WTC11 (cell line): ENCODE measurements at regions not wholly inside any gene's neighbourhood (a gene's known extent, or its start where the extent isn't known, plus 50 kb on each side); places are given as distances from the start of the nearest gene placed in this dataset.

Experiments
- ATAC-seq: fragments of 200-7000 bp; cut with Tn5 transposase; 2 replicates; pipeline ENCODE4 v1.10.0; 2021; ENCODE audit warnings: mild to moderate bottlenecking, moderate library complexity
- CTCF ChIA-PET: fragments of 300-600 bp; sonication (Branson Sonifier 250); formaldehyde crosslinking; loops from one replicate; lab custom pipeline; 2021; ENCODE audit warnings: antibody characterized with exemption; lab: Charles Lee
- POLR2A ChIA-PET: fragments of 350-600 bp; sonication (Branson Sonifier 250); formaldehyde crosslinking; loops from one replicate; lab custom pipeline; 2021; ENCODE audit warnings: antibody characterized with exemption; lab: Charles Lee
- DNase-seq: peaks from one replicate; pipeline ENCODE4 v3.0.0; 2021; ENCODE audit warnings: low spot score
- H3K27ac Mint-ChIP-seq: 2 replicates; pipeline ENCODE4 v1.8.0; 2021; ENCODE audit warnings: mixed read lengths
- H3K27me3 Mint-ChIP-seq: 2 replicates; pipeline ENCODE4 v1.8.0; 2021; ENCODE audit warnings: low read depth, mild to moderate bottlenecking, moderate library complexity, mixed read lengths
- H3K36me3 Mint-ChIP-seq: 2 replicates; pipeline ENCODE4 v1.8.0; 2021; ENCODE audit warnings: mixed read lengths
- H3K4me1 Mint-ChIP-seq: 2 replicates; pipeline ENCODE4 v1.8.0; 2022; ENCODE audit warnings: mixed read lengths
- H3K4me3 Mint-ChIP-seq: 2 replicates; pipeline ENCODE4 v1.8.0; 2021; ENCODE audit warnings: mild to moderate bottlenecking, moderate library complexity, mixed read lengths
- H3K9me3 Mint-ChIP-seq: 2 replicates; pipeline ENCODE4 v1.8.0; 2021; ENCODE audit warnings: mixed read lengths
- ATF2 ChIP-seq: sonication (generic); formaldehyde crosslinking; IDR thresholded peaks from 2 replicates; pipeline ENCODE4 v1.8.1; 2022; ENCODE audit warnings: low read depth, missing genetic modification reagents, borderline replicate concordance
- CBFB ChIP-seq: sonication (generic); formaldehyde crosslinking; IDR thresholded peaks from 2 replicates; pipeline ENCODE4 v1.8.1; 2022; ENCODE audit warnings: mild to moderate bottlenecking, low read depth, missing genetic modification reagents
- CREB1 ChIP-seq: sonication (generic); formaldehyde crosslinking; IDR thresholded peaks from 2 replicates; pipeline ENCODE4 v1.8.0; 2023; ENCODE audit warnings: mild to moderate bottlenecking, missing genetic modification reagents
- E2F4 ChIP-seq: sonication (generic); formaldehyde crosslinking; IDR thresholded peaks from 2 replicates; pipeline ENCODE4 v1.8.1; 2022; ENCODE audit warnings: low read depth, mild to moderate bottlenecking, moderate library complexity, missing genetic modification reagents, borderline replicate concordance
- GRHL2 ChIP-seq: fragments of 250-450 bp; sonication (Bioruptor Pico); IDR thresholded peaks from 2 replicates; pipeline ENCODE4 v1.8.0; 2022; ENCODE audit warnings: mild to moderate bottlenecking, moderate library complexity; ENCODE audit not compliant: insufficient replicate concordance, severe bottlenecking
- GTF2I ChIP-seq: fragments of 250-450 bp; sonication (Bioruptor Pico); conservative IDR thresholded peaks from 2 replicates; pipeline ENCODE4 v1.4.0; 2021; ENCODE audit warnings: mild to moderate bottlenecking
- HMGXB4 ChIP-seq: sonication (generic); formaldehyde crosslinking; IDR thresholded peaks from 2 replicates; pipeline ENCODE4 v1.8.1; 2023; ENCODE audit warnings: mild to moderate bottlenecking, moderate library complexity, missing genetic modification reagents
- MLX ChIP-seq: sonication (generic); formaldehyde crosslinking; IDR thresholded peaks from 2 replicates; pipeline ENCODE4 v1.8.1; 2023; ENCODE audit warnings: mild to moderate bottlenecking, missing genetic modification reagents, moderate library complexity
- MXD4 ChIP-seq: fragments of 250-450 bp; sonication (Bioruptor Pico); IDR thresholded peaks from 2 replicates; pipeline ENCODE4 v1.8.0; 2021; ENCODE audit warnings: mild to moderate bottlenecking, moderate library complexity, borderline replicate concordance
- NFYB ChIP-seq: sonication (generic); formaldehyde crosslinking; conservative IDR thresholded peaks from 2 replicates; pipeline ENCODE4 v1.8.0; 2022; ENCODE audit warnings: low read depth, missing genetic modification reagents
- NR2C2 ChIP-seq: sonication (generic); formaldehyde crosslinking; IDR thresholded peaks from 2 replicates; pipeline ENCODE4 v1.8.0; 2022; ENCODE audit warnings: mild to moderate bottlenecking, missing genetic modification reagents
- NR3C1 ChIP-seq: sonication (generic); formaldehyde crosslinking; conservative IDR thresholded peaks from 2 replicates; pipeline ENCODE4 v1.8.1; 2023; ENCODE audit warnings: low read depth, mild to moderate bottlenecking, missing genetic modification reagents
- PREB ChIP-seq: sonication (generic); formaldehyde crosslinking; IDR thresholded peaks from 2 replicates; pipeline ENCODE4 v1.8.1; 2022; ENCODE audit warnings: mild to moderate bottlenecking, missing genetic modification reagents, moderate library complexity, borderline replicate concordance
- USF2 ChIP-seq: sonication (generic); formaldehyde crosslinking; IDR thresholded peaks from 2 replicates; pipeline ENCODE4 v1.8.1; 2023; ENCODE audit warnings: mild to moderate bottlenecking, missing genetic modification reagents, moderate library complexity
- ZNF317 ChIP-seq: sonication (generic); formaldehyde crosslinking; IDR thresholded peaks from 2 replicates; pipeline ENCODE4 v1.8.1; 2023; ENCODE audit warnings: low read depth, mild to moderate bottlenecking, moderate library complexity, missing genetic modification reagents, borderline replicate concordance
- ZNF396 ChIP-seq: fragments of 250-450 bp; sonication (Bioruptor Pico); IDR thresholded peaks from 2 replicates; pipeline ENCODE4 v1.8.0; 2021; ENCODE audit warnings: mild to moderate bottlenecking, moderate library complexity, borderline replicate concordance
- ZNF425 ChIP-seq: fragments of 250-450 bp; sonication (Bioruptor Pico); conservative IDR thresholded peaks from 2 replicates; pipeline ENCODE4 v1.9.0; 2021; ENCODE audit warnings: mild to moderate bottlenecking
- TF ChIP-seq, protein P1 (sequence below): sonication (generic); formaldehyde crosslinking; IDR thresholded peaks from 2 replicates; pipeline ENCODE4 v1.8.0; 2022; ENCODE audit warnings: missing genetic modification reagents

DNA sequence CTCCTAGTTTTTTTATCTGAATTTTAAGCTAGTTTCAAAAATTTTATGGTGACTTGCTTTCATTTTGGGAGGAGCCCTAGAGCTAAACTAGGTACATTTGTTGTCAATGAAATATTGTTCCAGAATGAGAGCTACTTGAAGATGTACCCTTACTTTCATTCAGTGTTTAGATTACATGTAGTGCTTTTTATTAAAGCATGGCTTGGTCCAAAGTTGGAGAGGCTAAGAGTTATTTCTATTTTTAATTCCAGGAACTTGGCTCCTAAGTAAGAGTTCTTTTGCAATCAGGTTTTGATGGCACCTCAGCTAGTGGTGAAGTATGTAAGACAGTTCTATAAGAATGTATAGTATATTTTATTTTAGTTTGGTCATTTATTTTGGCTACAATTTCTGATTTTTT, 165.5 kb downstream of the PRR32 start (continued):
- TF ChIP-seq PREB (CRISPR knock-in tag) (no peak), HMGXB4 (CRISPR knock-in tag) (no peak), ATF2 (CRISPR knock-in tag) (no peak), NR2C2 (CRISPR knock-in tag) (no peak), GTF2I (no peak), ZNF396 (CRISPR knock-in tag) (no peak)

DNA sequence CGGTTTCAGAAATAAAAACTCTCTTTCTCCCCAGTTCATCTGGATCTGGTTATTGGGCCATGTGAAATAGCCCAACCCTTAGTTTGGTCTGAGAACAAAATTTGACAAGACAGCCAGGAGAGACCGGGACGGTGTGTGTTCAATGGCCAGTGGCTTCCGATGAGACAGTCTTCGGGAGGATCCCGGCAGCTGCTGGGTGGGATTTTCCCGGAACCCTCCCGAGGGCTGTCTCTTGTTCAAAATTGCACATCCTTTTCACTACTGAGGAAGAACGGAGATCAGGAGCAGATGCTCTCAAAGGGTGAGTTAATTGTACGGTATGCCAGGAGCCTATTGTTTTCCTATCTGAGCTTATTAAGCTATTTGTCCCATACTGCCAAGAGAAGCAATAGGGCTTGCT, 166.5 kb downstream of the PRR32 start:
- DNase-seq (no peak), ATAC-seq (no peak)
- POLR2A ChIA-PET: no interaction called here
- Mint-ChIP-seq H3K27ac (no peak overlapping the region), H3K9me3 (no peaks in the 10 kb centered on the region; the same call in 1 of the 2 replicates), H3K4me3 (no peak overlapping the region), H3K36me3 (no peaks in the 10 kb centered on the region), H3K27me3 (no peaks in the 10 kb centered on the region), H3K4me1 (no peaks in the 10 kb centered on the region)
- CTCF ChIA-PET: no interaction called here
- no peak for TF ChIP-seq MXD4 (CRISPR knock-in tag)
- TF ChIP-seq CREB1 (CRISPR knock-in tag): no peak
- no peak for TF ChIP-seq CBFB (CRISPR knock-in tag)
- TF ChIP-seq NFYB (CRISPR knock-in tag): no peak
- no peak for TF ChIP-seq GRHL2 (CRISPR knock-in tag)
- no peak for TF ChIP-seq NR3C1 (CRISPR knock-in tag)
- TF ChIP-seq, protein P1, sequence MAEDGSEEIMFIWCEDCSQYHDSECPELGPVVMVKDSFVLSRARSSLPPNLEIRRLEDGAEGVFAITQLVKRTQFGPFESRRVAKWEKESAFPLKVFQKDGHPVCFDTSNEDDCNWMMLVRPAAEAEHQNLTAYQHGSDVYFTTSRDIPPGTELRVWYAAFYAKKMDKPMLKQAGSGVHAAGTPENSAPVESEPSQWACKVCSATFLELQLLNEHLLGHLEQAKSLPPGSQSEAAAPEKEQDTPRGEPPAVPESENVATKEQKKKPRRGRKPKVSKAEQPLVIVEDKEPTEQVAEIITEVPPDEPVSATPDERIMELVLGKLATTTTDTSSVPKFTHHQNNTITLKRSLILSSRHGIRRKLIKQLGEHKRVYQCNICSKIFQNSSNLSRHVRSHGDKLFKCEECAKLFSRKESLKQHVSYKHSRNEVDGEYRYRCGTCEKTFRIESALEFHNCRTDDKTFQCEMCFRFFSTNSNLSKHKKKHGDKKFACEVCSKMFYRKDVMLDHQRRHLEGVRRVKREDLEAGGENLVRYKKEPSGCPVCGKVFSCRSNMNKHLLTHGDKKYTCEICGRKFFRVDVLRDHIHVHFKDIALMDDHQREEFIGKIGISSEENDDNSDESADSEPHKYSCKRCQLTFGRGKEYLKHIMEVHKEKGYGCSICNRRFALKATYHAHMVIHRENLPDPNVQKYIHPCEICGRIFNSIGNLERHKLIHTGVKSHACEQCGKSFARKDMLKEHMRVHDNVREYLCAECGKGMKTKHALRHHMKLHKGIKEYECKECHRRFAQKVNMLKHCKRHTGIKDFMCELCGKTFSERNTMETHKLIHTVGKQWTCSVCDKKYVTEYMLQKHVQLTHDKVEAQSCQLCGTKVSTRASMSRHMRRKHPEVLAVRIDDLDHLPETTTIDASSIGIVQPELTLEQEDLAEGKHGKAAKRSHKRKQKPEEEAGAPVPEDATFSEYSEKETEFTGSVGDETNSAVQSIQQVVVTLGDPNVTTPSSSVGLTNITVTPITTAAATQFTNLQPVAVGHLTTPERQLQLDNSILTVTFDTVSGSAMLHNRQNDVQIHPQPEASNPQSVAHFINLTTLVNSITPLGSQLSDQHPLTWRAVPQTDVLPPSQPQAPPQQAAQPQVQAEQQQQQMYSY (CRISPR knock-in tag): no peak
- TF ChIP-seq HMGXB4 (CRISPR knock-in tag): no peak
- no peak for TF ChIP-seq ZNF317 (CRISPR knock-in tag)
- TF ChIP-seq USF2: no peak
- no peak for TF ChIP-seq E2F4
- no peak for TF ChIP-seq ATF2 (CRISPR knock-in tag)
- no peak for TF ChIP-seq MLX (CRISPR knock-in tag)
- TF ChIP-seq ZNF425 (CRISPR knock-in tag): no peak
